ENCODE measurements at regions not wholly inside any gene's neighbourhood (a gene's known extent, or its start where the extent isn't known, plus 50 kb on each side); places are given as distances from the start of the nearest gene placed in this dataset.

- H3K27ac ChIP-seq, result peak overlapping the region in 1 of 3 donors; percentile 96
- no peaks in the 10 kb centered on the region for H3K36me3 ChIP-seq
- DNase-seq, result no peak
- no peaks in the 10 kb centered on the region for H3K9me3 ChIP-seq
- H3K27me3 ChIP-seq, result no peaks in the 10 kb centered on the region
- TF ChIP-seq, protein P1, sequence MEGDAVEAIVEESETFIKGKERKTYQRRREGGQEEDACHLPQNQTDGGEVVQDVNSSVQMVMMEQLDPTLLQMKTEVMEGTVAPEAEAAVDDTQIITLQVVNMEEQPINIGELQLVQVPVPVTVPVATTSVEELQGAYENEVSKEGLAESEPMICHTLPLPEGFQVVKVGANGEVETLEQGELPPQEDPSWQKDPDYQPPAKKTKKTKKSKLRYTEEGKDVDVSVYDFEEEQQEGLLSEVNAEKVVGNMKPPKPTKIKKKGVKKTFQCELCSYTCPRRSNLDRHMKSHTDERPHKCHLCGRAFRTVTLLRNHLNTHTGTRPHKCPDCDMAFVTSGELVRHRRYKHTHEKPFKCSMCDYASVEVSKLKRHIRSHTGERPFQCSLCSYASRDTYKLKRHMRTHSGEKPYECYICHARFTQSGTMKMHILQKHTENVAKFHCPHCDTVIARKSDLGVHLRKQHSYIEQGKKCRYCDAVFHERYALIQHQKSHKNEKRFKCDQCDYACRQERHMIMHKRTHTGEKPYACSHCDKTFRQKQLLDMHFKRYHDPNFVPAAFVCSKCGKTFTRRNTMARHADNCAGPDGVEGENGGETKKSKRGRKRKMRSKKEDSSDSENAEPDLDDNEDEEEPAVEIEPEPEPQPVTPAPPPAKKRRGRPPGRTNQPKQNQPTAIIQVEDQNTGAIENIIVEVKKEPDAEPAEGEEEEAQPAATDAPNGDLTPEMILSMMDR (IDR thresholded peaks at IDR 0.05), result no peak
- no peak for TF ChIP-seq POLR2A (IDR thresholded peaks at IDR 0.05)
- WGBS, 2 donors, result 69 to 82% methylated on average over 2 of the region's 2 CpGs
- peaks cover 32 to 44% of the 10 kb centered on the region in 2 donors for H3K4me1 ChIP-seq
- H3K4me3 ChIP-seq (replicated peaks in 1 of 3), result no peak overlapping the region
- intact Hi-C loops (cut with DNase I), result loop anchor here (10.0 kb wide), 1 partner anchor 300 kb away; the partner anchor contains the start of gene GNG12
These were observed 104.4 kb upstream of the SERBP1 start for GRCh38 chr1:67534627-67535065.

DNA sequence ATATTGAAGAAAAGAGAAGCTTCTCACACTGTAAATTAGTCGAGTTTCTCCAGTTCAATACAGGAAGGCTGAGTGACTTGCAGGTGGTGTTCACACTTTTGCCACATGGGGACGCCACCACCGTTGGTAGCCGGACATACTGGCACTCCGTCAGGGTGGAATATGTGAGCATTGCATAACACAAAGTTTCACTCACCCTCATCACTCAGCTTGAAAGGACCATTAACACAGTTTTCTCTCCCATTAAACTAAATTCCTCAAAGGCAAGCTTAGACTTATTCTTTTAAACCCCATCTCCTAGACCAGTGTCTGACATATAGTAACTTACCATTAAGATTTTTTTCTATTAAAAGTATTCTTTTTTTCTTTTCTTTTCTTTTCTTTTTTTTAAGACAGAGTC, 105.3 kb upstream of the SERBP1 start:
- intact Hi-C loops (cut with DNase I), result loop anchor here (10.0 kb wide), 1 partner anchor 299 kb away; the partner anchor contains the start of gene GNG12
- Histone ChIP-seq H3K4me1 (peaks cover 32 to 44% of the 10 kb centered on the region in 2 donors), H3K9me3 (no peaks in the 10 kb centered on the region), H3K27ac (peak overlapping the region in 2 of 3 donors; percentile 96 to 97), H3K27me3 (no peaks in the 10 kb centered on the region), H3K4me3 (replicated peaks in 1 of 3) (no peak overlapping the region), H3K36me3 (no peaks in the 10 kb centered on the region)
- DNase-seq, result peak; percentile 86 to 89
- 9 to 13% methylated on average over 5 of the region's 5 CpGs for WGBS, 2 donors
- no peak for TF ChIP-seq POLR2A (IDR thresholded peaks at IDR 0.05)
- TF ChIP-seq, protein P1 (IDR thresholded peaks at IDR 0.05), result peak; percentile 90 to 98 (median 97)

GRCh38 chr1:67536957-67537666, 106.9 kb upstream of the SERBP1 start:
- DNase-seq, result peak; percentile 83 to 85
- no peaks in the 10 kb centered on the region for H3K9me3 ChIP-seq
- no peak overlapping the region for H3K4me3 ChIP-seq (replicated peaks in 1 of 3)
- intact Hi-C loops (cut with DNase I), result loop anchor here (10.0 kb wide), 1 partner anchor 298 kb away; the partner anchor contains the start of gene GNG12
- H3K27ac ChIP-seq, result peak overlapping the region; percentile 83 to 97 (median 96)
- WGBS, 2 donors, result 45 to 48% methylated on average over 9 of the region's 9 CpGs
- TF ChIP-seq, protein P1 (IDR thresholded peaks at IDR 0.05), result peak in 2 of 6 experiments; percentile 21 to 22
- TF ChIP-seq POLR2A (IDR thresholded peaks at IDR 0.05), result peak in 1 of 2 donors; percentile 31
- no peaks in the 10 kb centered on the region for H3K27me3 ChIP-seq
- H3K4me1 ChIP-seq, result peaks cover 32 to 44% of the 10 kb centered on the region in 2 donors
- no peaks in the 10 kb centered on the region for H3K36me3 ChIP-seq

DNA sequence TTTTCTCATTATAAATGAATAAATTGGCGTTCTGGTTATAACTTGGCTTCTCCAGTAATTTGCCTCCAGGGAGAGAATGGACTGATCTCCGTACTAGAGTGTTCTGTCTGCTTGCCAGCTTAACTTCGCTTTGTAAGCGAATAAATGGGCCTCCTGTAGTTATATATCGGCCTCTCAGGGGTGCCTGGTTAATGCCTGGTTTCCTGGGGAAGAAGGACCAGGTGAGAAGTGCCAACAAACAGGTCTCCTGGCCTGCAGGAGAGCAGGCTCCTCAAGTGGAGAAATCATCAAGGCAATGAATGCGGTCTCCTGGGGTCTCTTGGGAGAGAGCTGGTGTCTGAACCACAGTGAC, 107.4 kb upstream of the SERBP1 start:
- 24 to 43% methylated on average over 6 of the region's 6 CpGs for WGBS, 2 donors
- Histone ChIP-seq H3K9me3 (no peaks in the 10 kb centered on the region), H3K36me3 (no peaks in the 10 kb centered on the region), H3K4me3 (replicated peaks in 1 of 3) (no peak overlapping the region), H3K27ac (peak overlapping the region; percentile 83 to 97 (median 96)), H3K27me3 (no peaks in the 10 kb centered on the region), H3K4me1 (peaks cover 32 to 44% of the 10 kb centered on the region in 2 donors)
- intact Hi-C loops (cut with DNase I), result loop anchor here (10.0 kb wide), 1 partner anchor 297 kb away; the partner anchor contains the start of gene GNG12
- peak; percentile 54 to 57 for DNase-seq
- TF ChIP-seq, protein P1 (IDR thresholded peaks at IDR 0.05), result no peak
- TF ChIP-seq POLR2A (IDR thresholded peaks at IDR 0.05), result peak in 1 of 2 donors; percentile 1

Data from thyroid gland (tissue), 4 donors.